BJ (cell line): ENCODE measurements at regions not wholly inside any gene's neighbourhood (a gene's known extent, or its start where the extent isn't known, plus 50 kb on each side); places are given as distances from the start of the nearest gene placed in this dataset.
"Not testable (repeated sequence)": the region's sequence is repeated elsewhere in the genome, so short reads cannot be mapped to it uniquely, and the experiment has no call there.

Source experiments
- CTCF ChIA-PET: fragments of 350-600 bp; formaldehyde crosslinking; extraction: SDS; loops from one replicate; lab custom pipeline; 2021; ENCODE audit warnings: antibody characterized with exemption, inconsistent platforms; lab: Yijun Ruan, JAX
- POLR2A ChIA-PET: fragments of 300-600 bp; sonication (Branson Sonifier 250); formaldehyde crosslinking; extraction: SDS; loops from one replicate; lab custom pipeline; 2021; ENCODE audit warnings: antibody characterized with exemption; lab: Charles Lee
- DNase-seq: peaks from one replicate; pipeline ENCODE4 v3.0.0-alpha.2; 2011; ENCODE audit warnings: low read depth
- H3K27me3 ChIP-seq: 2 replicates; pipeline ENCODE4 v1.6.0; 2011; ENCODE audit warnings: low read length; ENCODE audit not compliant: control insufficient read depth, insufficient read depth
- H3K36me3 ChIP-seq: 2 replicates; pipeline ENCODE4 v1.5.1; 2011; ENCODE audit warnings: low read length; ENCODE audit not compliant: control insufficient read depth, insufficient read depth
- H3K4me3 ChIP-seq: 2 replicates; pipeline ENCODE4 v1.5.1; 2011; ENCODE audit warnings: low read depth, mild to moderate bottlenecking, control low read depth, low read length
- CTCF ChIP-seq: IDR thresholded peaks from 2 replicates; pipeline ENCODE4 v1.5.1; 2011; ENCODE audit warnings: low read depth, mild to moderate bottlenecking, control low read depth, inconsistent platforms, low read length, moderate library complexity; ENCODE audit not compliant: insufficient read depth

- no peak for DNase-seq
- no peak for TF ChIP-seq CTCF
- H3K36me3 ChIP-seq = no peaks in the 10 kb centered on the region
- H3K4me3 ChIP-seq = no peak overlapping the region
- CTCF ChIA-PET = no interaction called here
- POLR2A ChIA-PET = no interaction called here
- H3K27me3 ChIP-seq = peaks cover 2% of the 10 kb centered on the region; the same call in 1 of the 2 replicates
Measured at GRCh38 chrX:2566055-2566454, 65.3 kb upstream of the DHRSX start.

GRCh38 chrX:2561456-2561855, 60.7 kb upstream of the DHRSX start:
- Histone ChIP-seq H3K4me3 (no peak overlapping the region), H3K27me3 (peaks cover 5% of the 10 kb centered on the region; the same call in 1 of the 2 replicates), H3K36me3 (no peaks in the 10 kb centered on the region)
- ChIA-PET CTCF (no interaction called here), POLR2A (no interaction called here)
- no peak for DNase-seq
- no peak for TF ChIP-seq CTCF

GRCh38 chrX:2559124-2559523, 58.3 kb upstream of the DHRSX start:
- DNase-seq = peak; percentile 89
- ChIA-PET POLR2A (no interaction called here), CTCF (no interaction called here)
- Histone ChIP-seq H3K4me3 (no peak overlapping the region), H3K36me3 (no peaks in the 10 kb centered on the region), H3K27me3 (peaks cover 5% of the 10 kb centered on the region; the same call in 1 of the 2 replicates)
- TF ChIP-seq CTCF = no peak

- no peak for TF ChIP-seq CTCF
- DNase-seq = no peak
- POLR2A ChIA-PET = no interaction called here
- CTCF ChIA-PET = no interaction called here
- Histone ChIP-seq H3K4me3 (no peak overlapping the region), H3K27me3 (peaks cover 2% of the 10 kb centered on the region), H3K36me3 (no peaks in the 10 kb centered on the region)
Measured at GRCh38 chrX:2554891-2555290, 54.1 kb upstream of the DHRSX start.

GRCh38 chrX:2554066-2554465, 53.3 kb upstream of the DHRSX start:
- DNase-seq, H3K4me3 ChIP-seq, H3K36me3 ChIP-seq, POLR2A ChIA-PET, CTCF ChIA-PET, H3K27me3 ChIP-seq: not testable (repeated sequence)

- ChIA-PET CTCF (no interaction called here), POLR2A (no interaction called here)
- DNase-seq = peak; percentile 98
- no peaks in the 10 kb centered on the region; the same call in none of the 2 replicates for H3K27me3 ChIP-seq
- no peak overlapping the region for H3K4me3 ChIP-seq
- TF ChIP-seq CTCF = no peak
- no peaks in the 10 kb centered on the region for H3K36me3 ChIP-seq
Measured at GRCh38 chrX:2552621-2553201, 51.9 kb upstream of the DHRSX start.
